ENCODE measurements at regions not wholly inside any gene's neighbourhood (a gene's known extent, or its start where the extent isn't known, plus 50 kb on each side); places are given as distances from the start of the nearest gene placed in this dataset.
"Not testable (repeated sequence)": the region's sequence is repeated elsewhere in the genome, so short reads cannot be mapped to it uniquely, and the experiment has no call there.

DNA sequence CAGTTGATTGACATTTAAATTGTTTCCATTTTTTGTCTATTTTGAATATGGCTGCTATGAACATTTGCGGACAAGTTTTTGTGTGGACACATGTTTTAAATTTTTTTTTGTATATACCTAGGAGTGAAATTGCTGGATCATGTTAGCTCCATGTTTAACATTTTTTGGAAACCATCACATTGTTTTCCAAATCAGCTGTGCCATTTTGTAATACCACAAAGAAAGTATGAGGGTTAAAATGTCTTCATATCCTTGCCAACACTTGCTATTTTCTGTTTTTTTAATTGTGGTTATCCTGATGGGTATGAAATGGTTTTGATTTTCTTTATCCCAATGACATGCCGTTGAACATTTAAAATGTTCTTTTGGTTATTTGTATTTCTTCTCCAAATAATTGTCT is 52.1 kb downstream of the CARTPT start:
- TF ChIP-seq POLR2AphosphoS5 (IDR thresholded peaks at IDR 0.05; ENCODE audit: low read depth, low read length) = no peak
- TF ChIP-seq TAF1 (IDR thresholded peaks at IDR 0.05; ENCODE audit: borderline replicate concordance, low read depth, low read length) = no peak
- TF ChIP-seq POLR2A (IDR thresholded peaks at IDR 0.05; ENCODE audit: low read depth, low read length) = no peak
- no peak for DNase-seq (ENCODE audit: insufficient read length)
- no peak for FAIRE-seq

DNA sequence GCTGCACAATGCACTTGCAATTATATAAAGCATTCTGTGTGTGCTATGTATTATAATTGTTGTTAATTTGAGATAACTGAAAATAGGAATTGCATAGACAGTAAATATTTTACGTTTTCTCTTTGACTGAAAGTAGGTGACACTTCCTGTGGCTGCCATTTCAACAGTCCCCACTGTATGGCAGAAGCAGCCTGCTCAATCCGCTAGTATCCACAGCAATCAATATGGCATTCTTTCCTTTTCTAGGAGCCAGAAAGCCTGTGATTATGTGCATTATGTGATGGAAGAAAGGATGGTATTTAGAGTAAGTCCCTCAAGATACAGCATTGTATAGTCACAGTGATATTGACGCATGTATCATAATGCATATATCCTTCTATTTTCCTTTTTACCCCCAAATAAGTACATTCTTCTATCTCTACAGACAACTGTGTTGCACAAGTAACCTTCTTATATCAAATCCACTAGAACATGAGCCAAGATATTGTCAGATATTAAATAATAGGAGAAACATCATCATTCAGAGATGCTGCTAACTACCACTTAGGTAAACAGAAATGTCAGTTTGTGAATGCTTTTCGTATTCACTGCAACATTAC is 59.7 kb downstream of the CARTPT start:
- FAIRE-seq (no peak), DNase-seq (ENCODE audit: insufficient read length) (no peak)
- TF ChIP-seq POLR2A (IDR thresholded peaks at IDR 0.05; ENCODE audit: low read depth, low read length) = no peak
- TF ChIP-seq POLR2AphosphoS5 (IDR thresholded peaks at IDR 0.05; ENCODE audit: low read depth, low read length) = no peak
- TF ChIP-seq TAF1 (IDR thresholded peaks at IDR 0.05; ENCODE audit: borderline replicate concordance, low read depth, low read length) = no peak

DNA sequence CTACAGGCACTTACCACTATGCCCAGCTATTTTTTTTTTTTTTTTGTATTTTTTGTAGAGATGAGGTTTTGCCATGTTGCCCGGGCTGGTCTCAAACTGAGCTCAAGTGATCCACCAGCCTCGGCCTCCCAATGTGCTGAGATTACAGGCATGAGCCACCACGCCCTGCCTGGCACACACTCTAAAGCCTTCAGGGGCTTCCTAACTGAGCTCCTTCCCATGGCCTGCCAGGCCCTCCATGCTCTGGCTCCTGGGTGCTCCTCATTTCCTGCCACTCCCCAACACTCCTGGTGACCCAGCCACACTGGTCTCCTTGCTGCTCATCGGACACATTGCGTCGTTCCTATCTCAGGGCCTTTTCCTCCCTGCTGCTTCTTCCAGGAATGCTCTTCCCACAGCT is 61.5 kb downstream of the CARTPT start:
- TF ChIP-seq POLR2A (IDR thresholded peaks at IDR 0.05; ENCODE audit: low read depth, low read length) = no peak
- no peak for DNase-seq (ENCODE audit: insufficient read length)
- FAIRE-seq = no peak

GRCh38 chr5:71782393-71782770 is 63.3 kb downstream of the CARTPT start:
- no peak for TF ChIP-seq POLR2AphosphoS5 (IDR thresholded peaks at IDR 0.05; ENCODE audit: low read depth, low read length)
- no peak for TF ChIP-seq POLR2A (IDR thresholded peaks at IDR 0.05; ENCODE audit: low read depth, low read length)
- no peak for TF ChIP-seq TAF1 (IDR thresholded peaks at IDR 0.05; ENCODE audit: borderline replicate concordance, low read depth, low read length)
- peak; percentile 46 for FAIRE-seq
- no peak for DNase-seq (ENCODE audit: insufficient read length)

DNA sequence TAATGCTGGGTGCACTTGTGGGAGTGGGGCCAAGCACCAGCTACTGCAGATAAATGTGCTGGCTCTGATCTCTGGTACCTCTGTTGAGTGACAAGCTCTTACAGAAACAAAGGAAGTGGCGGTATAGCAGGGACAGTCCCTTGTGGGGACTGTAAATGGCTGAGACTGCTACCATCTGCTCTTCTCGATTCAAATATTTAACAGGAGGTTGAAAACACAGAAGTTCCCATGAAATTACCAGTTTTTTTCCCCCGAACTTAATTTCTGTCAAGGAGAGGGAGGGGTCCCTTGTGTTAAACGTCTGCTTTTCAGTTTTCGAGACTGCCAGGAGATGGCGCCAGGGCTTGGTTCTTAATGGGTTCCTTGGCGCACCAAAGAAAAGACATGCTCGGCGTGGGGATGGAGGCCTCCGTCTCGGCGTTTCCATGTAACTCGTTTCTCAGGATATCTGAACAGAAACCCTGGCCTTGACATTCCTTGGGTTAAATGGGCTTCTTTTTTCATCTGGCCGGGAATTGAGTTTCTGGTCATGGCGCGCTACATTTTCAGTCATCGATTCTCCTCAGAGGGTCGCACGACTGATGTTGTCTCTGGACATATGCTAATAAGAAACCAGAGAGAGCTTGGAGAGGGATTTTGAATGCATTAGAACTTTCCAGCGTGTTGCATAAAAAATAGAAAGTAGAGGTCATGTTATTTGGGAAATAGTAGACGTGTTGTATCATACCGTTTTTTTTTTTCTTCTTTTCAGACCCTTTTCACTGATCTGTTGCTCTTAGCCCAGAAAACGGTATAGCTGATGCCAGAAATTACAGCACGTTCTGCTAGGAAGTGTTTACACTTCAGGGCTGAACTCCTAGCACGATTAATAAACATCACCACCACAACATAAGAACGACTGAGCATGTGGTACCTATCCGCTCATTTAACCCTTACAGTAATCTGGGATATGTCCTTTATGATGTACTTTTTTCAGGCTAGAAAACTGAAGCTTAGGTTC is 64.0 kb downstream of the CARTPT start:
- FAIRE-seq (peak; percentile 94), DNase-seq (ENCODE audit: insufficient read length) (peak; percentile 23)
- no peak for TF ChIP-seq POLR2A (IDR thresholded peaks at IDR 0.05; ENCODE audit: low read depth, low read length)
- no peak for TF ChIP-seq POLR2AphosphoS5 (IDR thresholded peaks at IDR 0.05; ENCODE audit: low read depth, low read length)
- TF ChIP-seq TAF1 (IDR thresholded peaks at IDR 0.05; ENCODE audit: borderline replicate concordance, low read depth, low read length) = no peak

GRCh38 chr5:71783891-71784290 is 64.8 kb downstream of the CARTPT start:
- FAIRE-seq (no peak), DNase-seq (ENCODE audit: insufficient read length) (no peak)
- TF ChIP-seq POLR2A (IDR thresholded peaks at IDR 0.05; ENCODE audit: low read depth, low read length) = no peak
- TF ChIP-seq TAF1 (IDR thresholded peaks at IDR 0.05; ENCODE audit: borderline replicate concordance, low read depth, low read length) = no peak
- no peak for TF ChIP-seq POLR2AphosphoS5 (IDR thresholded peaks at IDR 0.05; ENCODE audit: low read depth, low read length)

DNA sequence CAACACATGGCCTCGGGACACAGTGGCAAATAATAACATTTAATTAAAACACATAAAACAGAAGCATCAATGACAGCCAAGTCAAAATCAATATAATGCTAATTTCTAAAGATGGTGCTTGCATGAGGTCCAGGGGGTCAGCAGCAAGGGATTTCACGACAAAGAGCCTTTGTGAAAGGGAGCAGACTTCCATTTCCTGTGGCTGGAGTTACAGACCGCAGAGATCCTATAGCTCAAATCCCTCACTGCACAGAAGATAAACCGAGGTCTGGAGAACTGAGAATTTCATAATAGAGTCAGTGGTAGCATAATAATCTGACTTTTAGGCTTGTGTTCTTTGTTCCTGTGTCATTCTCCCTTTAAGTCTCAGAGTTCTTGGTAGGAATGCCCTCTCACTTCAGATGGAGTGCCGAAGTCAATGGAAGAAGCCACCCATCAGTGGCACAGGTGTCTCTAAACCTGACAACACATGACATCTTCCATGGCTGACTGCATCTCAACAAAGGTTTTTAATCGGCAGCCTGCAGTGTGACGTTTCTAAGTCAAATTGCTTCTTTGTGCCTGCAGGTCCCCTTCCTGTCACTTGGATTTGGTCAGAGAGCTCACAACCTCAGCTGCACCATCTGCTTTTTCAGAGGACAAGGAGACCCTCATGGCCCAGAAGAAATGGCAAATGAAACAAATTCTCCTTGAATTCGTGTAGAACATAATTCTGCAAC is 67.4 kb downstream of the CARTPT start:
- FAIRE-seq = no peak
- TF ChIP-seq TAF1 (IDR thresholded peaks at IDR 0.05; ENCODE audit: borderline replicate concordance, low read depth, low read length) = no peak
- TF ChIP-seq POLR2AphosphoS5 (IDR thresholded peaks at IDR 0.05; ENCODE audit: low read depth, low read length) = no peak
- no peak for TF ChIP-seq POLR2A (IDR thresholded peaks at IDR 0.05; ENCODE audit: low read depth, low read length)
- DNase-seq (ENCODE audit: insufficient read length) = no peak

DNA sequence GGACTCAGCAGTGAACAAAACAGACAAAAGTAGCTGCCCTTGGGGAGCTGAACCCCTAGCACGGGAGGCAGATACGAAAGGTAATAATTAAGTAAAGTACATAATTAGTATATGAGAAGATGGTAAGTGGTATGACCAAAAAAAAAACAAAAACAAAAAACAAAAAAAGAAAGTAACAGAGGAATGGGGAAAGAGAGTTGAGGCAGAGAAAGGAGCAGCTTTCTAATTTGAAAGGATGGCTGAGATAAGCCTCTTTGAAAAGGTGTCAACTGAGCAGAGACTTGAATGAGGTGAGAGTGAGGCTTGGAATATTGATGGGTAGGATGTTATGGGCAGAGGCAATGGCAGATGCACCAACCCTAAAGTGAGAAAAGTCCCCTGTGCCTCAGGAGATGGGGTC is 69.7 kb downstream of the CARTPT start:
- TF ChIP-seq POLR2A (IDR thresholded peaks at IDR 0.05; ENCODE audit: low read depth, low read length) (no peak), TAF1 (IDR thresholded peaks at IDR 0.05; ENCODE audit: borderline replicate concordance, low read depth, low read length) (no peak), POLR2AphosphoS5 (IDR thresholded peaks at IDR 0.05; ENCODE audit: low read depth, low read length) (no peak)
- no peak for DNase-seq (ENCODE audit: insufficient read length)

DNA sequence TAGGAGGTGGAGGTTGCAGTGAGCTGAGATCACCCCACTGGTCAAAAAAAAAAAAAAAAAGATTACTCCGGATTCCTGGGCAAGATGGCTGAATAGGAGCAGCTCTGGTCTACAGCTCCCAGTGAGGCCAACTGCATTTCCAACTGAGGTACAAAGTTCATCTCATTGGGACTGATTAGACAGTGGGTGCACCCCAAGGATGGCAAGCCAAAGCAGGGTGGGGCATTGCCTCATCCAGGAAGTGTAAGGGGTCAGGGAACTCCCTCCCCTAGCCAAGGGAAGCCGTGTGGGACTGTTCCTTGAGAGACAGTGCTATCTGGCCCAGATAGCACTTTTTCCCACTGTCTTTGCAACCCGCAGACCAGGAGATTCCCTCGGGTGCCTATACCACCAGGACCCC is 70.7 kb downstream of the CARTPT start:
- FAIRE-seq = no peak
- TF ChIP-seq POLR2AphosphoS5 (IDR thresholded peaks at IDR 0.05; ENCODE audit: low read depth, low read length) = no peak
- no peak for TF ChIP-seq TAF1 (IDR thresholded peaks at IDR 0.05; ENCODE audit: borderline replicate concordance, low read depth, low read length)
- no peak for TF ChIP-seq POLR2A (IDR thresholded peaks at IDR 0.05; ENCODE audit: low read depth, low read length)
- no peak for DNase-seq (ENCODE audit: insufficient read length)

More for the DNA sequence above, 69.7 kb downstream of the CARTPT start:
- FAIRE-seq = no peak

DNA sequence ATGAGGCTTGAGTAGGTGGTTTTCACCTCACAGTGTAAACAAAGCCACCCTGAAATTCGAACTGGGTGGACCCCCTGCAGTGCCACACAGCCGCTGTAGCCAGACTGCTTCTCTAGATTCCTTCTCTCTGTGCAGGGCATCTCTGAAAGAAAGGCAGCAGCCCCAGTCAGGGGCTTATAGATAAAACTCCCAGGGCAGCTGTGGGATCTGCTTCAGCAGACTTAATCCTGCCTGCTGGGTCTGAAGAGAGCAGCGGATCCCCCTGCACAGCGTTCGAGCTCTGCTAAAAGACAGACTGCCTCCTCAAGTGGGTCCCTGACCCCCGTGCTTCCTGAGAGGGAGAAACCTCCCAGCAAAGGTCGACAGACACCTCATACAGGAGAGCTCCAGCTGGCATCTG is 71.4 kb downstream of the CARTPT start:
- no peak for FAIRE-seq
- TF ChIP-seq TAF1 (IDR thresholded peaks at IDR 0.05; ENCODE audit: borderline replicate concordance, low read depth, low read length) (no peak), POLR2AphosphoS5 (IDR thresholded peaks at IDR 0.05; ENCODE audit: low read depth, low read length) (no peak), POLR2A (IDR thresholded peaks at IDR 0.05; ENCODE audit: low read depth, low read length) (no peak)

DNA sequence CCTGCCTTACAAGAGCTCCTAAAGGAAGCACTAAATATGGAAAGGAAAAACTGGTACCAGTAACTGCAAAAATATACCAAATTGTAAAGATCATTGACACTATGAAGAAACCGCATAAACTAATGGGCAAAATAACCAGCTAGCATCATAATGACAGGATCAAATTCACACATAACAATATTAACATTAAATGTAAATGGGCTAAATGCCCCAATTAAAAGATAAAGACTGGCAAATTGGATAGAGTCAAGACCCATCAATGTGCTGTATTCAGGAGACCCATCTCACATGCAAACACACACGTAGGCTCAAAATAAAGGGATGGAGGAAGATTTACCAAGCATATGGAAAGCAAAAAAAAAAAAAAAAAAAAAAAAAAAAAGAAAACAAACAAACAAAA is 73.0 kb downstream of the CARTPT start:
- not testable (repeated sequence) for FAIRE-seq; DNase-seq (ENCODE audit: insufficient read length)

More for the DNA sequence above, 71.4 kb downstream of the CARTPT start:
- DNase-seq (ENCODE audit: insufficient read length) = no peak
